ENCODE measurements at regions not wholly inside any gene's neighbourhood (a gene's known extent, or its start where the extent isn't known, plus 50 kb on each side); places are given as distances from the start of the nearest gene placed in this dataset.

DNA sequence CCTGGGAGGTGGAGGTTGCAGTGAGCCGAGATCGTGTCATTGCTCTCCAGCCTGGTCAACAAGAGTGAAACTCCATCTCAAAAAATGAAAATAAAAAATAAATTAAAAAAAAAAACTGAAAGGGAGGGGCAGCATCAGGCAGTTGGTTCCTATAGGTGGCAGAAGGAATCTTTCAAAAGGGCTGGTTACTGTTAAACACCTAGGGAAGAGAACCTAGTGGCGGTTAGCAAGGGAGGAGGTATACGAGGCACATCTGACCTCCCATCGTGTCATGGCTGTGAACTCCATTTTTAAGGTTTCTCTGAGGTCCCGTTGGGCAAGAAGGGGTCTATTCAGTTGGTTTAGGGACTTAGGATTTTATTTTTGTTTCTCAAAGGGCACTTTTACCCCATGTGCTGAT lies 150.1 kb downstream of the SLC7A11 start:
- TF ChIP-seq, protein P1, sequence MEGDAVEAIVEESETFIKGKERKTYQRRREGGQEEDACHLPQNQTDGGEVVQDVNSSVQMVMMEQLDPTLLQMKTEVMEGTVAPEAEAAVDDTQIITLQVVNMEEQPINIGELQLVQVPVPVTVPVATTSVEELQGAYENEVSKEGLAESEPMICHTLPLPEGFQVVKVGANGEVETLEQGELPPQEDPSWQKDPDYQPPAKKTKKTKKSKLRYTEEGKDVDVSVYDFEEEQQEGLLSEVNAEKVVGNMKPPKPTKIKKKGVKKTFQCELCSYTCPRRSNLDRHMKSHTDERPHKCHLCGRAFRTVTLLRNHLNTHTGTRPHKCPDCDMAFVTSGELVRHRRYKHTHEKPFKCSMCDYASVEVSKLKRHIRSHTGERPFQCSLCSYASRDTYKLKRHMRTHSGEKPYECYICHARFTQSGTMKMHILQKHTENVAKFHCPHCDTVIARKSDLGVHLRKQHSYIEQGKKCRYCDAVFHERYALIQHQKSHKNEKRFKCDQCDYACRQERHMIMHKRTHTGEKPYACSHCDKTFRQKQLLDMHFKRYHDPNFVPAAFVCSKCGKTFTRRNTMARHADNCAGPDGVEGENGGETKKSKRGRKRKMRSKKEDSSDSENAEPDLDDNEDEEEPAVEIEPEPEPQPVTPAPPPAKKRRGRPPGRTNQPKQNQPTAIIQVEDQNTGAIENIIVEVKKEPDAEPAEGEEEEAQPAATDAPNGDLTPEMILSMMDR (IDR thresholded peaks at IDR 0.05): no peak
- TF ChIP-seq POLR2AphosphoS5 (IDR thresholded peaks at IDR 0.05) (no peak), POLR2A (IDR thresholded peaks at IDR 0.05) (no peak)

Measured in stomach (tissue), 4 donors.